Hematopoietic multipotent progenitor cell (in vitro differentiated cells): ENCODE measurements at regions not wholly inside any gene's neighbourhood (a gene's known extent, or its start where the extent isn't known, plus 50 kb on each side); places are given as distances from the start of the nearest gene placed in this dataset.

Experiments
- DNase-seq, 3 donors: peaks; one replicate each; pipeline ENCODE4 v3.0.0-alpha.2; 2011 to 2015; ENCODE audit warnings: low read depth in 2 of 3, low spot score in 2 of 3

- no peak for DNase-seq
These were observed 56.8 kb upstream of the EMCN start for GRCh38 chr4:100574607-100575006.

DNA sequence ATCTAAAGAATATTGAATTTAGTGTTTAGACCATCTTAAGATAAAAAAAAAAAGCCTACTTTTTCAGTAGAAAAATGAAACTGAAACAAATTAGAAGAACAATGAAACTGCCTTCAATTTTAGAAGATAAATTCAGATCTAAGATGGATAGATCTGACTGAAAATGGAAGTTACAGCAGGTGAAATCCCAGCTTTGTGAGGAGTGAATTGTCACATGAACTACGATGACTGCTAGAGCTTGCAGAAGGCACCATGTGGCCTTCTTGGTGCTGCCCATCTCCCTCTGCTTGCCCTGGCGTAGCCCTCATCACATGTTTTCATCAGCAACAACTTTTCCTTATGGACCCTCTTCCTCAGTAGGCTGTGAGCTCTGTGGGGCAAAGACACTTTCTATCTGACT lies 51.4 kb upstream of the EMCN start:
- no peak for DNase-seq
